OCI-LY7 (cell line): ENCODE measurements at regions not wholly inside any gene's neighbourhood (a gene's known extent, or its start where the extent isn't known, plus 50 kb on each side); places are given as distances from the start of the nearest gene placed in this dataset.

ENCODE experiments used
- BruUV-seq: library from RNA; stranded (reverse); fragments of 400-500 nt; replicated peaks from 2 replicates; lab custom pipeline; 2021; lab: Mats Ljungman, UMichigan
- CTCF ChIA-PET: fragments of 300-600 bp; sonication (Branson Sonifier 250); formaldehyde crosslinking; loops from one replicate; lab custom pipeline; 2022; ENCODE audit warnings: antibody characterized with exemption; ENCODE audit not compliant: unreplicated experiment; lab: Charles Lee
- POLR2A ChIA-PET: fragments of 300-600 bp; sonication (Branson Sonifier 250); formaldehyde crosslinking; loops from one replicate; lab custom pipeline; 2022; ENCODE audit warnings: antibody characterized with exemption; lab: Charles Lee
- DNase-seq: peaks from one replicate; pipeline ENCODE4 v3.0.0-alpha.2; 2015; ENCODE audit warnings: low spot score
- H2AFZ ChIP-seq: fragments of 200-600 bp; sonication (generic), shearing (Covaris generic); 2 replicates; pipeline ENCODE4 v1.6.1; 2014; ENCODE audit warnings: mild to moderate bottlenecking, antibody characterized with exemption, low read length, moderate library complexity
- H3K27ac ChIP-seq: fragments of 200-600 bp; sonication (generic); 2 replicates; pipeline ENCODE4 v1.5.1; 2014; ENCODE audit warnings: mixed run types, low read depth, mild to moderate bottlenecking, moderate library complexity, low read length, inconsistent platforms; ENCODE audit not compliant: poor library complexity, severe bottlenecking
- H3K36me3 ChIP-seq: fragments of 200-600 bp; sonication (generic); 2 replicates; pipeline ENCODE4 v1.6.1; 2014; ENCODE audit warnings: mild to moderate bottlenecking, antibody characterized with exemption, low read length, moderate library complexity, mixed read lengths; ENCODE audit not compliant: insufficient read depth
- H3K4me1 ChIP-seq: fragments of 200-600 bp; sonication (generic); 2 replicates; pipeline ENCODE4 v1.5.1; 2014; ENCODE audit warnings: mild to moderate bottlenecking, low read length; ENCODE audit not compliant: insufficient read depth, poor library complexity, severe bottlenecking
- H3K4me2 ChIP-seq: fragments of 200-600 bp; sonication (generic); 2 replicates; pipeline ENCODE4 v1.6.1; 2014; ENCODE audit warnings: mild to moderate bottlenecking, low read length
- H3K4me3 ChIP-seq: fragments of 200-600 bp; sonication (generic); 2 replicates; pipeline ENCODE4 v1.5.1; 2014; ENCODE audit warnings: mild to moderate bottlenecking, low read depth, low read length; ENCODE audit not compliant: poor library complexity, severe bottlenecking
- H3K79me2 ChIP-seq: fragments of 200-600 bp; sonication (generic); 2 replicates; pipeline ENCODE4 v1.6.1; 2016; ENCODE audit warnings: low read depth, mild to moderate bottlenecking, low read length, moderate library complexity, mixed read lengths; ENCODE audit not compliant: insufficient read depth
- H3K9me2 ChIP-seq: fragments of 200-600 bp; sonication (generic); 2 replicates; pipeline ENCODE4 v1.6.1; 2016; ENCODE audit warnings: mild to moderate bottlenecking, low read length, mixed read lengths; ENCODE audit not compliant: insufficient read depth
- H3K9me3 ChIP-seq: fragments of 200-600 bp; sonication (generic); 2 replicates; pipeline ENCODE4 v1.6.1; 2014; ENCODE audit warnings: mild to moderate bottlenecking, mixed run types, low read length, mixed read lengths
- H4K20me1 ChIP-seq: fragments of 200-600 bp; sonication (generic); 2 replicates; pipeline ENCODE4 v1.6.1; 2014; ENCODE audit warnings: mild to moderate bottlenecking, antibody characterized with exemption, low read length, moderate library complexity, mixed read lengths; ENCODE audit not compliant: insufficient read depth
- CTCF ChIP-seq: fragments of 200-600 bp; sonication (generic); conservative IDR thresholded peaks from 2 replicates; pipeline ENCODE4 v1.5.1; 2014; ENCODE audit warnings: mild to moderate bottlenecking, antibody characterized with exemption, low read length, moderate library complexity, mixed read lengths
- EZH2phosphoT487 ChIP-seq: fragments of 200-600 bp; sonication (generic); IDR thresholded peaks from 2 replicates; pipeline ENCODE4 v1.6.1; 2018; ENCODE audit warnings: low read depth, borderline replicate concordance, mild to moderate bottlenecking, mixed run types, antibody characterized with exemption, low read length, moderate library complexity, mixed read lengths
- intact Hi-C: fragments of 100-400 bp; cut with micrococcal nuclease; formaldehyde crosslinking; loops from one replicate; pipeline ENCODE4 v1.10.0; 2022; ENCODE audit not compliant: unreplicated experiment

- TF ChIP-seq EZH2phosphoT487 = no peak
- no peak for TF ChIP-seq CTCF
- Histone ChIP-seq H3K9me3 (peaks cover 8% of the 10 kb centered on the region; the same call in 1 of the 2 replicates), H4K20me1 (no peaks in the 10 kb centered on the region), H2AFZ (no peak overlapping the region), H3K9me2 (no peaks in the 10 kb centered on the region), H3K4me2 (no peak overlapping the region), H3K27ac (no peak overlapping the region), H3K4me1 (no peaks in the 10 kb centered on the region), H3K79me2 (no peaks in the 10 kb centered on the region), H3K36me3 (no peaks in the 10 kb centered on the region), H3K4me3 (no peak overlapping the region)
- no peak for DNase-seq
- CTCF ChIA-PET = no interaction called here
- intact Hi-C loops = no loop called here
- POLR2A ChIA-PET = no interaction called here
- BruUV-seq = no TSS peak
These were observed 63.8 kb downstream of the MYEOV start for GRCh38 chr11:69357458-69358397.

- CTCF ChIA-PET = no interaction called here
- H3K4me3 ChIP-seq = no peak overlapping the region
- TF ChIP-seq CTCF = no peak
- no peak for TF ChIP-seq EZH2phosphoT487
- no TSS peak for BruUV-seq
- H3K4me2 ChIP-seq = no peak overlapping the region
- H3K79me2 ChIP-seq = no peaks in the 10 kb centered on the region
- intact Hi-C loops = no loop called here
- POLR2A ChIA-PET = interaction anchor here (0.6 kb wide), 1 partner anchor 147 kb away, joined by 4 read pairs; no protein-coding TSS in a partner anchor
- no peak overlapping the region for H2AFZ ChIP-seq
- no peaks in the 10 kb centered on the region for H3K36me3 ChIP-seq
- no peaks in the 10 kb centered on the region for H3K4me1 ChIP-seq
- no peaks in the 10 kb centered on the region for H3K9me2 ChIP-seq
- H3K27ac ChIP-seq = no peak overlapping the region
- no peaks in the 10 kb centered on the region for H4K20me1 ChIP-seq
- peaks cover 8% of the 10 kb centered on the region; the same call in 1 of the 2 replicates for H3K9me3 ChIP-seq
- no peak for DNase-seq
These were observed 64.6 kb downstream of the MYEOV start for GRCh38 chr11:69358398-69359020.
